Progenitor cell of endocrine pancreas (in vitro differentiated cells): ENCODE measurements at regions not wholly inside any gene's neighbourhood (a gene's known extent, or its start where the extent isn't known, plus 50 kb on each side); places are given as distances from the start of the nearest gene placed in this dataset.
"Not testable (repeated sequence)": the region's sequence is repeated elsewhere in the genome, so short reads cannot be mapped to it uniquely, and the experiment has no call there.

Experiments
- DNase-seq: peaks from one replicate; pipeline ENCODE4 v3.0.0; 2021; ENCODE audit warnings: low spot score; ENCODE audit not compliant: unreplicated experiment
- H3K27ac Mint-ChIP-seq: 2 replicates; pipeline ENCODE4 v1.8.0; 2021; ENCODE audit warnings: mild to moderate bottlenecking, moderate library complexity, mixed read lengths
- H3K27me3 Mint-ChIP-seq: 2 replicates; pipeline ENCODE4 v1.8.0; 2021; ENCODE audit warnings: mixed read lengths
- H3K36me3 Mint-ChIP-seq: 2 replicates; pipeline ENCODE4 v1.8.0; 2022; ENCODE audit warnings: mixed read lengths; ENCODE audit not compliant: insufficient read depth
- H3K4me1 Mint-ChIP-seq: 2 replicates; pipeline ENCODE4 v1.8.0; 2021; ENCODE audit warnings: low read depth, mixed read lengths
- H3K4me3 Mint-ChIP-seq: 2 replicates; pipeline ENCODE4 v1.8.0; 2021; ENCODE audit warnings: low read depth, mild to moderate bottlenecking, moderate library complexity, mixed read lengths
- H3K9me3 Mint-ChIP-seq: 2 replicates; pipeline ENCODE4 v1.8.0; 2021; ENCODE audit warnings: low read depth, mixed read lengths
- TF ChIP-seq, protein P1 (sequence below): fragments of 200-600 bp; sonication (generic); IDR thresholded peaks from one replicate; pipeline ENCODE4 v1.5.0; 2021; ENCODE audit warnings: antibody characterized with exemption, mild to moderate bottlenecking; ENCODE audit not compliant: unreplicated experiment

DNA sequence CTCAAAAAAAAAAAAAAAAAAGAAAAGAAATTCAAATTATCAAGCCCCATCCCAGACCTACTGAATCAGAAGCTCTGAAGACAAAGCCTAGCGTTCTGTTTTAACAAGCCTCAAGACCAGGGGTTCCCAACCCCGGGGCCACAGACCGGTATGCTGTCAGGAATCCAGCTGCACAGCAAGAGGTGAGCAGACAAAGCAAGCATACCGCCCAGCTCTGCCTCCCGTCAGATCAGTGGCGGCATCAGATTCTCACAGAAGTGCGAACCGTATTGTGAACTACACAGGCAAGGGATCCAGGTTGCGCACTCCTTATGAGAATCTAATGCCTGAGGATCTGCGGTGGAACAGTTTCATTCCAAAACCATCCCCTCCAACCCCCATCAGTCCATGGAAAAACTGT is 57.8 kb upstream of the RASAL2 start:
- no peak for DNase-seq
- TF ChIP-seq, protein P1, sequence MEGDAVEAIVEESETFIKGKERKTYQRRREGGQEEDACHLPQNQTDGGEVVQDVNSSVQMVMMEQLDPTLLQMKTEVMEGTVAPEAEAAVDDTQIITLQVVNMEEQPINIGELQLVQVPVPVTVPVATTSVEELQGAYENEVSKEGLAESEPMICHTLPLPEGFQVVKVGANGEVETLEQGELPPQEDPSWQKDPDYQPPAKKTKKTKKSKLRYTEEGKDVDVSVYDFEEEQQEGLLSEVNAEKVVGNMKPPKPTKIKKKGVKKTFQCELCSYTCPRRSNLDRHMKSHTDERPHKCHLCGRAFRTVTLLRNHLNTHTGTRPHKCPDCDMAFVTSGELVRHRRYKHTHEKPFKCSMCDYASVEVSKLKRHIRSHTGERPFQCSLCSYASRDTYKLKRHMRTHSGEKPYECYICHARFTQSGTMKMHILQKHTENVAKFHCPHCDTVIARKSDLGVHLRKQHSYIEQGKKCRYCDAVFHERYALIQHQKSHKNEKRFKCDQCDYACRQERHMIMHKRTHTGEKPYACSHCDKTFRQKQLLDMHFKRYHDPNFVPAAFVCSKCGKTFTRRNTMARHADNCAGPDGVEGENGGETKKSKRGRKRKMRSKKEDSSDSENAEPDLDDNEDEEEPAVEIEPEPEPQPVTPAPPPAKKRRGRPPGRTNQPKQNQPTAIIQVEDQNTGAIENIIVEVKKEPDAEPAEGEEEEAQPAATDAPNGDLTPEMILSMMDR, result no peak
- Mint-ChIP-seq H3K9me3 (peaks cover 2% of the 10 kb centered on the region), H3K27ac (no peak overlapping the region), H3K4me1 (peaks cover 16% of the 10 kb centered on the region), H3K27me3 (peaks cover 4% of the 10 kb centered on the region), H3K4me3 (no peak overlapping the region), H3K36me3 (no peaks in the 10 kb centered on the region)

DNA sequence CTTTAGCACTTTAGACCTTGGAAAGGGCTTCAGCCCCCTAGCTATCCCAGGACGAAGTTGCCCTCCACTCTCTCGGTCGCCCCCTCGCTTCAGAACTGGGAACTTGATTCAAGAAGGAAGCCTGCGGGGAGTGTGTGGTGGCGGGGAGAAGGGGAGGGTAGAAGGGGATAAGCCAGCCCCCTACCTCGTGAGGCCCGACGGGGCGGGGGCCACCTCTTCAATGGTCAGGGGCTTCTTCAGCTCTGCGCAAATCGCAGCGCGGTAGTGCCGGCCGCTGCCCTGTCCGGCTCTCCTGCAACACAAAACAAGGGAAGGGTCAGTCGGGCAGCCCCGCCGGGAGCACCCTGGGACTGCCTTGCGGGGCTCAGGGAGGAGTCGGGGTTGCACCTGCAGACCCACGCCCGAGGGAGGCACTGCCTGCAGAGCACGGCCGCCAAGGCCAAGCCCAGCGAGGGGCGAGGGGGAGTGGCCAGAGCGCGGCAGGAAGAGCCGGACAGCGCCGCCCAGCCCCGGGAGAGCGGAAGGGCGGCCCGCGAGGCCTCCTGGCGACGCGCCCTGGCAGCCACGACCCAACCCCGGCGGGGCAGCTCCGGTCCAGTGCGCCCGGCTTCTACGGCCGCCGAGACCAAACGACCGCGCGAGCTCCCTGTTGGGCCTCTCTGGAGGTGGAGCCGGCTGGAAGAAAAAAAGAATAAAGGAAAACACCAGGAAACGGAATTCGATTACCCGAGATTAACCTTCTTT is 56.2 kb upstream of the RASAL2 start:
- peak overlapping the region; percentile 72 for H3K4me3 Mint-ChIP-seq
- no peaks in the 10 kb centered on the region for H3K36me3 Mint-ChIP-seq
- H3K27ac Mint-ChIP-seq, result peak overlapping the region; percentile 52
- H3K9me3 Mint-ChIP-seq, result peaks cover 2% of the 10 kb centered on the region
- H3K4me1 Mint-ChIP-seq, result peaks cover 8% of the 10 kb centered on the region
- H3K27me3 Mint-ChIP-seq, result peaks cover 7% of the 10 kb centered on the region
- peak; percentile 68 for DNase-seq
- TF ChIP-seq, protein P1, result peak; percentile 52

GRCh38 chr1:178038372-178038771 is 55.5 kb upstream of the RASAL2 start:
- Mint-ChIP-seq H3K36me3 (no peaks in the 10 kb centered on the region), H3K27ac (no peak overlapping the region), H3K4me1 (peaks cover 3% of the 10 kb centered on the region), H3K27me3 (peaks cover 7% of the 10 kb centered on the region), H3K9me3 (peaks cover 2% of the 10 kb centered on the region), H3K4me3 (peak overlapping the region; percentile 72)
- TF ChIP-seq, protein P1, result no peak
- DNase-seq, result no peak

DNA sequence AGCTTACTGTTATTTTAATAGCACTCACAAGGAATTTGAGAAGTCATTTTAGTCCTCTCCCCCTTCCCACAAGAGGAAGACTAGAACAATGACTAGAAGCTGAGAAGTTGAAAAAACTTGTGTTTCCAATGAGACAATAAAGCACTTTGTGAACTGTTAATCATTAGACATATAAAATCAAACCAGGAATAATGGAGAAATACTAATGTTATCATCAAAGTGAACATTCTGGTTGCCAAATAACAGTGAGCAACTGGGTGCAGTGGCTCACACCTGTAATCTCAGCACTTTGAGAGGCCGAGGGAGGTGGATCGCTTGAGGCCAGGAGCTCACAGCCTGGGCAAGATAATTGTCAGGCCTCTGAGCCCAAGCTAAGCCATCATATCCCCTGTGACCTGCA is 54.0 kb upstream of the RASAL2 start:
- no peaks in the 10 kb centered on the region for H3K36me3 Mint-ChIP-seq
- no peak for DNase-seq
- peaks cover 1% of the 10 kb centered on the region for H3K4me1 Mint-ChIP-seq
- peaks cover 2% of the 10 kb centered on the region for H3K9me3 Mint-ChIP-seq
- H3K27me3 Mint-ChIP-seq, result peaks cover 7% of the 10 kb centered on the region
- no peak overlapping the region for H3K27ac Mint-ChIP-seq
- TF ChIP-seq, protein P1, result no peak
- H3K4me3 Mint-ChIP-seq, result no peak overlapping the region

- not testable (repeated sequence) for H3K4me3 Mint-ChIP-seq
Observed at GRCh38 chr1:178043940-178044339, 50.0 kb upstream of the RASAL2 start.

More at GRCh38 chr1:178043940-178044339, 50.0 kb upstream of the RASAL2 start:
- not testable (repeated sequence) for DNase-seq, H3K9me3 Mint-ChIP-seq, H3K27me3 Mint-ChIP-seq, H3K36me3 Mint-ChIP-seq, H3K4me1 Mint-ChIP-seq, H3K27ac Mint-ChIP-seq
